ENCODE measurements at regions not wholly inside any gene's neighbourhood (a gene's known extent, or its start where the extent isn't known, plus 50 kb on each side); places are given as distances from the start of the nearest gene placed in this dataset.

GRCh38 chr12:34286934-34287333, 264.6 kb downstream of the ALG10 start:
- Histone ChIP-seq H3K9me3 (peaks cover 23% of the 10 kb centered on the region), H3K4me1 (ENCODE audit: control insufficient read depth in 1 of 2, insufficient read depth in 1 of 2, low read depth in 1 of 2, low read length in 1 of 2) (no peaks in the 10 kb centered on the region), H3K27ac (no peak overlapping the region), H3K4me3 (ENCODE audit: low read depth in 1 of 2, low read length in 1 of 2) (no peak overlapping the region), H3K36me3 (no peaks in the 10 kb centered on the region), H3K27me3 (no peaks in the 10 kb centered on the region)
- no peak for TF ChIP-seq CTCF (IDR thresholded peaks at IDR 0.05)

DNA sequence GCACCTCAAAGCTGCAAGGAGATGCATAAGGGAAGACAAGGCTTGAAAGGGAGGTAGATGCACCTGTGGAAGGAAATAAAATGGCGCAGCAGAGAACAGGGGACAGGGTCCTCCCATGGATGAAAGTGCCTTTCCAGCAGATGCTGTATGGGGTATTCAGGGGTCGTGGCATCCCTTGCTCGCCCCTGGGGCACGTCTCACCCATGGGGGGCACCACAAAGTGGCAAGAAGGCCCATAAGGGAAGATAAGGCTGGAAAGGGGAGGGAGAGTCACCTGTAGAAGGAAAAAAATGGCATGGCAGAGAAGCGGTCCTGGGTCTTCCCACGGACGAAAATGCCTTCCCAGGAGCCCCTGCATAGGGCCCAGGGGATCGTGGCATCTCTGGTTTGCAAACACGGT, 265.1 kb downstream of the ALG10 start:
- Histone ChIP-seq H3K27me3 (no peaks in the 10 kb centered on the region), H3K36me3 (no peaks in the 10 kb centered on the region), H3K27ac (no peak overlapping the region), H3K9me3 (peaks cover 23% of the 10 kb centered on the region), H3K4me3 (ENCODE audit: low read depth in 1 of 2, low read length in 1 of 2) (no peak overlapping the region), H3K4me1 (ENCODE audit: control insufficient read depth in 1 of 2, insufficient read depth in 1 of 2, low read depth in 1 of 2, low read length in 1 of 2) (no peaks in the 10 kb centered on the region)
- no peak for TF ChIP-seq CTCF (IDR thresholded peaks at IDR 0.05)

DNA sequence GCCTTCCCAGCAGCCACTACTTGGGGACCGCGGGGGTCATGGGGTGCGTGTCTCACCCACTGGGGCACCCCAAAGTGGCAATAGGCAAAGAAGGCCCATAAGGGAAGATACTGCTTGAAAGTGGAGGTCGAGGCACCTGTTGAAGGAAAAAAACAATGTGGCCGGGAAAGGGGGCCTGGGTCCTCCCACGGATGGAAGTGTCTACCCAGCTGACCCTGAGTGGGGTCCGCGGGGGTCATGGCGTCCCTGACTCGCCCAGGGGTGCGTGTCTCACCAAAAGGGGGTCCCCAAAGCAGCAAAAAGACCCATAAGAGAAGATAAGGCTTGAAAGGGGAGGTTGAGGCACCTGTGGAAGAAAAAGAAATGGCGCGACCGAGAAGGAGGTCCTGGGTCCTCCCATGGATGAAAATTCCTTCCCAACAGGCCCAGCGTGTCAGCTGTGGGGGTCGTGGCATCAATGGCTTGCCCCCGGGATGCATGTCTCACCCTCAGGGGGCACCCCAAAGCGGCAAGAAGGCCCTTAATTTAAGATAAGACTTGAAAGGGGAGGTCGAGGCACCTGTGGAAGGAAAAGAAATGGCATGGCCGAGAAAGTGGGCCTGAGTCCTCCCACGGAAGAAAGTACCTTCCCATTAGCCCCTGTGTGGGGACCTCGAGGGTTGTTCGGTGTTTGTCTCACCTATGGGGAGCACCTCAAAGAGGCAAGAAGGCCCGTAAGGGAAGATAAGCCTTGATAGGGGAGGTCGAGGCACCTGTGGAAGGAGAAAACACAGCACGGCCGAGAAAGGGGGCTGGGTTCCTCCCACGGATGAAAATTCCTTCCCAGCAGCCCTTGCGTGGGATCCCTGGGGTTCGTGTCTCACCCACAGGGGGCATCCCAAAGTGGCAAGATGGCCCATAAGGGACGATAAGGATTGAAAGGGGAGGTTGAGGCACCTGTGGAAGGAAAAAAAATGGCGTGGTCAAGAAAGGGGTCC, 266.0 kb downstream of the ALG10 start:
- Histone ChIP-seq H3K27me3 (no peaks in the 10 kb centered on the region), H3K4me3 (ENCODE audit: low read depth in 1 of 2, low read length in 1 of 2) (no peak overlapping the region), H3K27ac (no peak overlapping the region), H3K4me1 (ENCODE audit: control insufficient read depth in 1 of 2, insufficient read depth in 1 of 2, low read depth in 1 of 2, low read length in 1 of 2) (no peaks in the 10 kb centered on the region), H3K9me3 (peaks cover 23% of the 10 kb centered on the region), H3K36me3 (no peaks in the 10 kb centered on the region)
- no peak for TF ChIP-seq CTCF (IDR thresholded peaks at IDR 0.05)

DNA sequence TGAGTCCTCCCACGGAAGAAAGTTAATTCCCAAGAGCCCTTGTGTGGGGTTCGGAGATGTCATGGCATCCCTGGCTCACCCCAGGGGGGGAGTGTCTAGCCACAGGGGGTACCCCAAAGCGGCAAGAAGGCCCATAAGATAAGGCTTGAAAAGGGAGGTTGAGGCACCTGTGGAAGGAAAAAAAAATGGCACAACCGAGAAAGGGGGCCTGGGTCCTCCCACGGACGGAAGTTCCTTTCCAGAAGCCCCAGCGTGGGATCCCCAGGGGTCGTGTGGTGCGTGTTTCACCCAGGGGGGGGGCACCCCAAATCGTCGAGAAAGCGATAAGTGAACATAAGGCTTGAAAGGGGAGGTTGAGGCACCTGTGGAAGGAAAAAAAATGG, 266.7 kb downstream of the ALG10 start:
- Histone ChIP-seq H3K4me3 (ENCODE audit: low read depth in 1 of 2, low read length in 1 of 2) (no peak overlapping the region), H3K27ac (no peak overlapping the region), H3K36me3 (no peaks in the 10 kb centered on the region), H3K9me3 (peaks cover 23% of the 10 kb centered on the region), H3K4me1 (ENCODE audit: control insufficient read depth in 1 of 2, insufficient read depth in 1 of 2, low read depth in 1 of 2, low read length in 1 of 2) (no peaks in the 10 kb centered on the region), H3K27me3 (no peaks in the 10 kb centered on the region)
- no peak for TF ChIP-seq CTCF (IDR thresholded peaks at IDR 0.05)

- Histone ChIP-seq H3K4me1 (ENCODE audit: control insufficient read depth in 1 of 2, insufficient read depth in 1 of 2, low read depth in 1 of 2, low read length in 1 of 2) (no peaks in the 10 kb centered on the region), H3K4me3 (ENCODE audit: low read depth in 1 of 2, low read length in 1 of 2) (no peak overlapping the region), H3K9me3 (peaks cover 23% of the 10 kb centered on the region), H3K27ac (no peak overlapping the region), H3K36me3 (no peaks in the 10 kb centered on the region), H3K27me3 (no peaks in the 10 kb centered on the region)
- no peak for TF ChIP-seq CTCF (IDR thresholded peaks at IDR 0.05)
Observed at GRCh38 chr12:34289431-34290380, 267.4 kb downstream of the ALG10 start.
